ENCODE measurements at regions not wholly inside any gene's neighbourhood (a gene's known extent, or its start where the extent isn't known, plus 50 kb on each side); places are given as distances from the start of the nearest gene placed in this dataset.

GRCh38 chr17:45702666-45703266 lies 81.4 kb upstream of the CRHR1 start:
- no peak for DNase-seq (ENCODE audit: low spot score)
- Histone ChIP-seq H3K9ac (ENCODE audit: insufficient read depth, low read depth, low read length) (no peak overlapping the region), H3K27me3 (ENCODE audit: control insufficient read depth in 1 of 2, insufficient read depth in 2 of 2, low read length in 2 of 2) (peaks cover 7 to 28% of the 10 kb centered on the region in 2 experiments; a peak in 3 of 5 replicates), H3K4me2 (ENCODE audit: low read depth, low read length) (no peak overlapping the region), H3K36me3 (replicated peaks in 1 of 2; ENCODE audit: control insufficient read depth in 1 of 2, insufficient read depth in 2 of 2, low read length in 2 of 2) (no peaks in the 10 kb centered on the region), H3K4me1 (ENCODE audit: insufficient read depth, low read length) (no peaks in the 10 kb centered on the region), H3K79me2 (ENCODE audit: insufficient read depth, low read length) (no peaks in the 10 kb centered on the region), H2AFZ (ENCODE audit: low read length) (no peak overlapping the region), H4K20me1 (ENCODE audit: insufficient read depth, low read length) (peaks cover 7% of the 10 kb centered on the region; the same call in 1 of the 2 replicates), H3K27ac (ENCODE audit: extremely low read length, insufficient read depth, low read length) (no peak overlapping the region), H3K4me3 (replicated peaks in 1 of 3; ENCODE audit: insufficient read depth in 1 of 3, low read depth in 2 of 3, low read length in 3 of 3) (no peak overlapping the region), H3K9me3 (ENCODE audit: low read length) (no peaks in the 10 kb centered on the region)
- BruUV-seq (replicated peaks), result no TSS peak
- WGBS (ENCODE audit: low lambda C conversion rate), result 13% methylated on average over 1 of the region's 1 CpG
- no peak for FAIRE-seq
- intact Hi-C loops (cut with micrococcal nuclease; ENCODE audit: unreplicated experiment), result loop anchor here (1.0 kb wide), 1 partner anchor 16 kb away; no protein-coding TSS in a partner anchor
- ATAC-seq, result no peak
- ChIA-PET POLR2A (no interaction called here), CTCF (ENCODE audit: low intra/inter-chr PET ratio, low total read pairs) (no interaction called here)
- in situ Hi-C loops (cut with HindIII; ENCODE audit: extremely low pct_ligation_motif_present, low pct_unique_long_range_greater_than_20kb), result no loop called here
- TF ChIP-seq ARNT (IDR thresholded peaks at IDR 0.05) (no peak), ZSCAN9 (CRISPR knock-in tag; IDR thresholded peaks at IDR 0.05; ENCODE audit: borderline replicate concordance) (0 out of 2 replicates have a peak, but pooled peaks have one; percentile 37), ZSCAN12 (CRISPR knock-in tag; IDR thresholded peaks at IDR 0.05) (peak; percentile 57; the same call in 1 of the 2 replicates), TSC22D2 (CRISPR knock-in tag; IDR thresholded peaks at IDR 0.05; ENCODE audit: borderline replicate concordance) (peak; percentile 64; the same call in 1 of the 2 replicates), ZNF569 (CRISPR knock-in tag; IDR thresholded peaks at IDR 0.05; ENCODE audit: borderline replicate concordance) (no peak), LBX2 (CRISPR knock-in tag; IDR thresholded peaks at IDR 0.05; ENCODE audit: borderline replicate concordance) (no peak), TCF7L2 (IDR thresholded peaks at IDR 0.05; ENCODE audit: low read depth, low read length) (no peak), HMGXB3 (CRISPR knock-in tag; IDR thresholded peaks at IDR 0.05; ENCODE audit: borderline replicate concordance) (0 out of 2 replicates have a peak, but pooled peaks have one; percentile 47), ZNF441 (CRISPR knock-in tag; IDR thresholded peaks at IDR 0.05; ENCODE audit: borderline replicate concordance) (0 out of 2 replicates have a peak, but pooled peaks have one; percentile 44), E2F2 (CRISPR knock-in tag; IDR thresholded peaks at IDR 0.05; ENCODE audit: borderline replicate concordance) (no peak), ZNF792 (CRISPR knock-in tag; IDR thresholded peaks at IDR 0.05) (peak; percentile 63; the same call in 1 of the 2 replicates), ZNF329 (CRISPR knock-in tag; IDR thresholded peaks at IDR 0.05; ENCODE audit: low read depth) (no peak), KLF16 (CRISPR knock-in tag; IDR thresholded peaks at IDR 0.05) (0 out of 4 replicates have a peak, but pooled peaks of 1 of the 2 experiments have one; percentile 38), EHMT2 (IDR thresholded peaks at IDR 0.05; ENCODE audit: borderline replicate concordance, low read depth, low read length) (peak; percentile 85)
